OCI-LY7 (cell line): ENCODE measurements at regions not wholly inside any gene's neighbourhood (a gene's known extent, or its start where the extent isn't known, plus 50 kb on each side); places are given as distances from the start of the nearest gene placed in this dataset.

Experiments
- EZH2phosphoT487 ChIP-seq: fragments of 200-600 bp; sonication (generic); IDR thresholded peaks from 2 replicates; pipeline ENCODE4 v1.6.1; 2018; ENCODE audit warnings: low read depth, borderline replicate concordance, mild to moderate bottlenecking, mixed run types, antibody characterized with exemption, low read length, moderate library complexity, mixed read lengths
- TF ChIP-seq, protein P1 (sequence below): fragments of 200-600 bp; sonication (generic); conservative IDR thresholded peaks from 2 replicates; pipeline ENCODE4 v1.5.1; 2014; ENCODE audit warnings: mild to moderate bottlenecking, antibody characterized with exemption, low read length, moderate library complexity, mixed read lengths

GRCh38 chr5:39494534-39494933 lies 69.8 kb upstream of the DAB2 start:
- TF ChIP-seq, protein P1, sequence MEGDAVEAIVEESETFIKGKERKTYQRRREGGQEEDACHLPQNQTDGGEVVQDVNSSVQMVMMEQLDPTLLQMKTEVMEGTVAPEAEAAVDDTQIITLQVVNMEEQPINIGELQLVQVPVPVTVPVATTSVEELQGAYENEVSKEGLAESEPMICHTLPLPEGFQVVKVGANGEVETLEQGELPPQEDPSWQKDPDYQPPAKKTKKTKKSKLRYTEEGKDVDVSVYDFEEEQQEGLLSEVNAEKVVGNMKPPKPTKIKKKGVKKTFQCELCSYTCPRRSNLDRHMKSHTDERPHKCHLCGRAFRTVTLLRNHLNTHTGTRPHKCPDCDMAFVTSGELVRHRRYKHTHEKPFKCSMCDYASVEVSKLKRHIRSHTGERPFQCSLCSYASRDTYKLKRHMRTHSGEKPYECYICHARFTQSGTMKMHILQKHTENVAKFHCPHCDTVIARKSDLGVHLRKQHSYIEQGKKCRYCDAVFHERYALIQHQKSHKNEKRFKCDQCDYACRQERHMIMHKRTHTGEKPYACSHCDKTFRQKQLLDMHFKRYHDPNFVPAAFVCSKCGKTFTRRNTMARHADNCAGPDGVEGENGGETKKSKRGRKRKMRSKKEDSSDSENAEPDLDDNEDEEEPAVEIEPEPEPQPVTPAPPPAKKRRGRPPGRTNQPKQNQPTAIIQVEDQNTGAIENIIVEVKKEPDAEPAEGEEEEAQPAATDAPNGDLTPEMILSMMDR, result no peak
- no peak for TF ChIP-seq EZH2phosphoT487
